ENCODE measurements at regions not wholly inside any gene's neighbourhood (a gene's known extent, or its start where the extent isn't known, plus 50 kb on each side); places are given as distances from the start of the nearest gene placed in this dataset.

DNA sequence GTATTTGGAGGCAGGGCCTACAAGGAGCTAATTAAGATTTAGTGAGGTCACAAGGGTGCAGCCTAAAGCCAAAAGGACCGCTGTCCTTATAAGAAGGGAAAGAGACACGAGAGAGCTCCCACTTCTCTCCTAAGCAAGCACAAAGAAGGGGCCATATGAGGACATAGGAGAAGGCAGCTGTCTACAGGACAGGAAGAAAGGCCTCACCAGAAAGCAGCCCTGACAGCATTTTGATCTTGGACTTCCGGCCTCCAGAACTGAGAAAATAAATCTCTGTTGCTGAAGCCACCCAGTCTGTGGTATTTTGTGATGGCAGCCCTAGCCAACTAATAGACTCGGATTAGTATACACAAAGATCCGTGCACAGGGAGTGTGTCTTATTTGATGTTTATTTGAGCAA, 139.7 kb downstream of the B3GNT2 start:
- H3K36me3 ChIP-seq (ENCODE audit: control insufficient read depth, insufficient read depth, low read length) = no peaks in the 10 kb centered on the region
- no peak for DNase-seq (ENCODE audit: low read depth in 2 of 2)
- no peaks in the 10 kb centered on the region for H3K9me3 ChIP-seq (ENCODE audit: control insufficient read depth, insufficient read depth, low read depth, low read length)
- no peak overlapping the region for H3K9ac ChIP-seq (ENCODE audit: insufficient read depth, low read length)
- H3K4me2 ChIP-seq (ENCODE audit: extremely low read depth, insufficient read depth, low read length) = no peak overlapping the region
- no peaks in the 10 kb centered on the region for H3K79me2 ChIP-seq (ENCODE audit: control insufficient read depth, insufficient read depth, low read length)
- no peak overlapping the region for H3K27ac ChIP-seq (ENCODE audit: insufficient read depth, low read length)
- H3K4me1 ChIP-seq (ENCODE audit: control insufficient read depth, extremely low read depth, insufficient read depth, low read length) = no peaks in the 10 kb centered on the region
- no peak overlapping the region for H3K4me3 ChIP-seq (replicated peaks in 1 of 4; ENCODE audit: control extremely low read depth in 1 of 4, insufficient read depth in 1 of 4, low read depth in 3 of 4, low read length in 4 of 4)
- H2AFZ ChIP-seq (ENCODE audit: low read length) = no peak overlapping the region
- no peaks in the 10 kb centered on the region for H4K20me1 ChIP-seq (ENCODE audit: control insufficient read depth, extremely low read depth, insufficient read depth, low read length)
- TF ChIP-seq EZH2 (IDR thresholded peaks at IDR 0.05; ENCODE audit: low read length, missing control alignments) = no peak
- TF ChIP-seq, protein P1, sequence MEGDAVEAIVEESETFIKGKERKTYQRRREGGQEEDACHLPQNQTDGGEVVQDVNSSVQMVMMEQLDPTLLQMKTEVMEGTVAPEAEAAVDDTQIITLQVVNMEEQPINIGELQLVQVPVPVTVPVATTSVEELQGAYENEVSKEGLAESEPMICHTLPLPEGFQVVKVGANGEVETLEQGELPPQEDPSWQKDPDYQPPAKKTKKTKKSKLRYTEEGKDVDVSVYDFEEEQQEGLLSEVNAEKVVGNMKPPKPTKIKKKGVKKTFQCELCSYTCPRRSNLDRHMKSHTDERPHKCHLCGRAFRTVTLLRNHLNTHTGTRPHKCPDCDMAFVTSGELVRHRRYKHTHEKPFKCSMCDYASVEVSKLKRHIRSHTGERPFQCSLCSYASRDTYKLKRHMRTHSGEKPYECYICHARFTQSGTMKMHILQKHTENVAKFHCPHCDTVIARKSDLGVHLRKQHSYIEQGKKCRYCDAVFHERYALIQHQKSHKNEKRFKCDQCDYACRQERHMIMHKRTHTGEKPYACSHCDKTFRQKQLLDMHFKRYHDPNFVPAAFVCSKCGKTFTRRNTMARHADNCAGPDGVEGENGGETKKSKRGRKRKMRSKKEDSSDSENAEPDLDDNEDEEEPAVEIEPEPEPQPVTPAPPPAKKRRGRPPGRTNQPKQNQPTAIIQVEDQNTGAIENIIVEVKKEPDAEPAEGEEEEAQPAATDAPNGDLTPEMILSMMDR (conservative IDR thresholded peaks at IDR 0.05 in 1 of 2, IDR thresholded peaks at IDR 0.05 in 1 of 2; ENCODE audit: low read depth in 1 of 2, low read length in 2 of 2) = no peak
- H3K27me3 ChIP-seq (ENCODE audit: control insufficient read depth, insufficient read depth, low read length) = no peaks in the 10 kb centered on the region

GRCh38 chr2:62334440-62335058, 138.6 kb downstream of the B3GNT2 start:
- Histone ChIP-seq H3K9ac (ENCODE audit: insufficient read depth, low read length) (no peak overlapping the region), H3K27ac (ENCODE audit: insufficient read depth, low read length) (no peak overlapping the region), H4K20me1 (ENCODE audit: control insufficient read depth, extremely low read depth, insufficient read depth, low read length) (no peaks in the 10 kb centered on the region), H2AFZ (ENCODE audit: low read length) (no peak overlapping the region), H3K27me3 (ENCODE audit: control insufficient read depth, insufficient read depth, low read length) (no peaks in the 10 kb centered on the region), H3K36me3 (ENCODE audit: control insufficient read depth, insufficient read depth, low read length) (no peaks in the 10 kb centered on the region), H3K4me1 (ENCODE audit: control insufficient read depth, extremely low read depth, insufficient read depth, low read length) (no peaks in the 10 kb centered on the region), H3K79me2 (ENCODE audit: control insufficient read depth, insufficient read depth, low read length) (no peaks in the 10 kb centered on the region), H3K4me2 (ENCODE audit: extremely low read depth, insufficient read depth, low read length) (no peak overlapping the region), H3K9me3 (ENCODE audit: control insufficient read depth, insufficient read depth, low read depth, low read length) (no peaks in the 10 kb centered on the region), H3K4me3 (replicated peaks in 1 of 4; ENCODE audit: control extremely low read depth in 1 of 4, insufficient read depth in 1 of 4, low read depth in 3 of 4, low read length in 4 of 4) (no peak overlapping the region)
- no peak for TF ChIP-seq EZH2 (IDR thresholded peaks at IDR 0.05; ENCODE audit: low read length, missing control alignments)
- TF ChIP-seq, protein P1 (conservative IDR thresholded peaks at IDR 0.05 in 1 of 2, IDR thresholded peaks at IDR 0.05 in 1 of 2; ENCODE audit: low read depth in 1 of 2, low read length in 2 of 2) = no peak
- DNase-seq (ENCODE audit: low read depth in 2 of 2) = no peak

- H3K36me3 ChIP-seq (ENCODE audit: control insufficient read depth, insufficient read depth, low read length) = no peaks in the 10 kb centered on the region
- no peaks in the 10 kb centered on the region for H4K20me1 ChIP-seq (ENCODE audit: control insufficient read depth, extremely low read depth, insufficient read depth, low read length)
- H3K4me1 ChIP-seq (ENCODE audit: control insufficient read depth, extremely low read depth, insufficient read depth, low read length) = no peaks in the 10 kb centered on the region
- TF ChIP-seq, protein P1 (conservative IDR thresholded peaks at IDR 0.05 in 1 of 2, IDR thresholded peaks at IDR 0.05 in 1 of 2; ENCODE audit: low read depth in 1 of 2, low read length in 2 of 2) = no peak
- no peak for TF ChIP-seq EZH2 (IDR thresholded peaks at IDR 0.05; ENCODE audit: low read length, missing control alignments)
- no peaks in the 10 kb centered on the region for H3K27me3 ChIP-seq (ENCODE audit: control insufficient read depth, insufficient read depth, low read length)
- H2AFZ ChIP-seq (ENCODE audit: low read length) = no peak overlapping the region
- H3K4me2 ChIP-seq (ENCODE audit: extremely low read depth, insufficient read depth, low read length) = no peak overlapping the region
- no peak overlapping the region for H3K9ac ChIP-seq (ENCODE audit: insufficient read depth, low read length)
- no peak overlapping the region for H3K4me3 ChIP-seq (replicated peaks in 1 of 4; ENCODE audit: control extremely low read depth in 1 of 4, insufficient read depth in 1 of 4, low read depth in 3 of 4, low read length in 4 of 4)
- H3K79me2 ChIP-seq (ENCODE audit: control insufficient read depth, insufficient read depth, low read length) = no peaks in the 10 kb centered on the region
- no peaks in the 10 kb centered on the region for H3K9me3 ChIP-seq (ENCODE audit: control insufficient read depth, insufficient read depth, low read depth, low read length)
- no peak overlapping the region for H3K27ac ChIP-seq (ENCODE audit: insufficient read depth, low read length)
- DNase-seq (ENCODE audit: low read depth in 2 of 2) = no peak
Observed at GRCh38 chr2:62334009-62334408, 138.1 kb downstream of the B3GNT2 start.

Measured in fibroblast of lung (primary cell).